GM19467 (cell line): ENCODE measurements at regions not wholly inside any gene's neighbourhood (a gene's known extent, or its start where the extent isn't known, plus 50 kb on each side); places are given as distances from the start of the nearest gene placed in this dataset.

Experiments
- ATAC-seq: cut with Tn5 transposase; IDR thresholded peaks from one replicate; pipeline ENCODE4 v1.9.1; 2021; ENCODE audit warnings: mild to moderate bottlenecking, moderate library complexity; ENCODE audit not compliant: unreplicated experiment

GRCh38 chr1:60156371-60156770 lies 82.8 kb upstream of the C1orf87 start:
- no peak for ATAC-seq

GRCh38 chr1:60153961-60154360 lies 80.4 kb upstream of the C1orf87 start:
- no peak for ATAC-seq

- no peak for ATAC-seq
Measured at GRCh38 chr1:60152891-60153290, 79.3 kb upstream of the C1orf87 start.

- ATAC-seq: no peak
Measured at GRCh38 chr1:60151311-60151710, 77.7 kb upstream of the C1orf87 start.

- ATAC-seq: no peak
Measured at GRCh38 chr1:60149251-60149650, 75.7 kb upstream of the C1orf87 start.

- ATAC-seq: no peak
Measured at GRCh38 chr1:60146884-60147283, 73.3 kb upstream of the C1orf87 start.

GRCh38 chr1:60145771-60146170 lies 72.2 kb upstream of the C1orf87 start:
- no peak for ATAC-seq

GRCh38 chr1:60141743-60142142 lies 68.2 kb upstream of the C1orf87 start:
- ATAC-seq: no peak

GRCh38 chr1:60141276-60141675 lies 67.7 kb upstream of the C1orf87 start:
- no peak for ATAC-seq

- ATAC-seq: no peak
Measured at GRCh38 chr1:60137406-60137805, 63.8 kb upstream of the C1orf87 start.

- ATAC-seq: no peak
Measured at GRCh38 chr1:60136395-60136794, 62.8 kb upstream of the C1orf87 start.

- no peak for ATAC-seq
Measured at GRCh38 chr1:60134716-60135115, 61.1 kb upstream of the C1orf87 start.

- ATAC-seq: no peak
Measured at GRCh38 chr1:60133848-60134247, 60.3 kb upstream of the C1orf87 start.

GRCh38 chr1:60133000-60133673 lies 59.6 kb upstream of the C1orf87 start:
- no peak for ATAC-seq

GRCh38 chr1:60132108-60132507 lies 58.5 kb upstream of the C1orf87 start:
- no peak for ATAC-seq

- no peak for ATAC-seq
Measured at GRCh38 chr1:60130703-60131102, 57.1 kb upstream of the C1orf87 start.

- ATAC-seq: no peak
Measured at GRCh38 chr1:60129911-60130310, 56.3 kb upstream of the C1orf87 start.

GRCh38 chr1:60126723-60127122 lies 53.2 kb upstream of the C1orf87 start:
- no peak for ATAC-seq
